Subcutaneous abdominal adipose tissue (tissue), 5 donors: ENCODE measurements at regions not wholly inside any gene's neighbourhood (a gene's known extent, or its start where the extent isn't known, plus 50 kb on each side); places are given as distances from the start of the nearest gene placed in this dataset.
"Not testable (repeated sequence)": the region's sequence is repeated elsewhere in the genome, so short reads cannot be mapped to it uniquely, and the experiment has no call there.

Experiments
- H3K27ac ChIP-seq: one replicate; pipeline ENCODE4 v1.7.0; 2013; ENCODE audit warnings: low read depth, mild to moderate bottlenecking, inconsistent platforms, low read length, moderate library complexity
- H3K27me3 ChIP-seq, 5 donors: one replicate each; pipeline ENCODE4 v1.7.0; 2013; ENCODE audit warnings: low read length in 5 of 5, inconsistent platforms in 1 of 5; ENCODE audit not compliant: control insufficient read depth in 5 of 5, insufficient read depth in 4 of 5
- H3K36me3 ChIP-seq, 5 donors: one replicate each; pipeline ENCODE4 v1.7.0; 2013; ENCODE audit warnings: low read length in 5 of 5; ENCODE audit not compliant: control insufficient read depth in 5 of 5, insufficient read depth in 5 of 5
- H3K4me1 ChIP-seq, 5 donors: one replicate each; pipeline ENCODE4 v1.7.0; 2013; ENCODE audit warnings: low read length in 5 of 5, mild to moderate bottlenecking in 3 of 5, moderate library complexity in 1 of 5; ENCODE audit not compliant: control insufficient read depth in 5 of 5, insufficient read depth in 5 of 5
- H3K4me3 ChIP-seq, 5 donors: one replicate each; pipeline ENCODE4 v1.7.0; 2013; ENCODE audit warnings: low read length in 5 of 5, low read depth in 1 of 5
- H3K9ac ChIP-seq, 5 donors: one replicate each; pipeline ENCODE4 v1.7.0; 2013; ENCODE audit warnings: low read length in 5 of 5, mild to moderate bottlenecking in 4 of 5, moderate library complexity in 3 of 5
- H3K9me3 ChIP-seq, 5 donors: one replicate each; pipeline ENCODE4 v1.7.0; 2013; ENCODE audit warnings: low read length in 5 of 5; ENCODE audit not compliant: control insufficient read depth in 5 of 5
- donor health status: healthy.
- donor health status: healthy.
- donor health status: healthy.
- donor health status: healthy.
- donor health status: healthy.

DNA sequence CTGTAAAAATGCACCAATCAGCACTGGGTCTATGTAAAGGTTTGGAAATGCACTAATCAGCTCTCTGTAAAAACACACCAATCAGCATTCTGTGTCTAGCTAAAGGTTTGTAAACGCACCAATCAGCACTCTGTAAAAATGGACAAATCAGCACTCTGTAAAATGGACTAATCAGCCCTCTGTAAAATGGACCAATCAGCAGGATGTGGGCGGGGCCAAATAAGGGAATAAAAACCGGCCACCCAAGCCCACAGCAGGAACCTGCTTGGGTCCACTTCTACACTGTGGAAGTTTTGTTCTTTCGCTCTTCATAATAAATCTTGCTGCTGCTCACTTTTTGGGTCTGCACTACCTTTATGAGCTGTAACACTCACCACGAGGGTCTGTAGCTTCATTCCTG is 101.0 kb downstream of the SMC2 start:
- H3K9ac ChIP-seq, H3K27ac ChIP-seq, H3K4me1 ChIP-seq, H3K27me3 ChIP-seq, H3K9me3 ChIP-seq, H3K36me3 ChIP-seq, H3K4me3 ChIP-seq: not testable (repeated sequence)

- H3K27me3 ChIP-seq: no peaks in the 10 kb centered on the region
- H3K36me3 ChIP-seq: no peaks in the 10 kb centered on the region
- H3K9me3 ChIP-seq: peaks cover 0 to 4% (median 0%) of the 10 kb centered on the region in 5 donors
- no peak overlapping the region for H3K9ac ChIP-seq
- no peak overlapping the region for H3K27ac ChIP-seq
- no peak overlapping the region for H3K4me3 ChIP-seq
- H3K4me1 ChIP-seq: no peaks in the 10 kb centered on the region
Measured at GRCh38 chr9:104200456-104200994, 106.4 kb downstream of the SMC2 start.

DNA sequence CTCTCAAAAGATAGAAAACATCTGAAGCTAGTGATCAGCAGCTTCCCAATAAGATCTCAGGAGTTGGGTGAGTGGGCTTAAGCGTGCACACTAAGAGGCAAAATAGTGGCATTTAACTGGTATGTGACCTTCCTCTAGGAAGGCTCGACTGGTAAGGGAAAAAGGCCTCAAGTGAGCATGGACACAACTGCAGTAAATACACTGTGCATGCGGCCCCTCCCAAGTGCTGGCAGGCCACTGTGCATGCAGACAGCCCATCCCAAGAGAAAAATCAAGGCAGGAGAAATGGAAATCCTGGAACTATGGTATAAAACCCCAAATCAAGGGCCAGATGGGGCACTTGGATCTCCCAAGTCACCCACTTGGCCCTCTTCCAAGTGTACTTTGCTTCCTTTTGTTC is 112.7 kb downstream of the SMC2 start:
- Histone ChIP-seq H3K4me1 (no peaks in the 10 kb centered on the region), H3K4me3 (no peak overlapping the region), H3K36me3 (no peaks in the 10 kb centered on the region), H3K27ac (no peak overlapping the region), H3K9ac (no peak overlapping the region), H3K27me3 (no peaks in the 10 kb centered on the region), H3K9me3 (no peaks in the 10 kb centered on the region)

DNA sequence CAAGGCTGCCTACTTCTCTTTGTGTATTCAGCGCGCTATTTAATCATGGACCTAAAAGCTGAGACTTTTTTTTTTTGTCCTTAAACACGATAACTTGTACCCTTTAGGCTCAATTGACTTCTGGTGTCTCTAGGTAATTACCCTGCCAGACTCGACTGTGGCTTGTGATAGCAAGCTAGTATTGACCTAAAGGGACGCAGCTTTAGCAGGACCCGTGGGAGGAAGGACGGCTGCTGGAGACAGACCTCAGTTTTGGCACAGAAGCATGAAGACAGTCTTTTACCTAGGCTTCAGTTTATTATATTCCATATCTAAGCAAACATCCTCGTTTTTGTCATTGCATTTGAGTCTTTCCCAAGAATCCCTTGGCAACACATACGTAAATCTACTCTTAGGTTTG is 115.3 kb downstream of the SMC2 start:
- Histone ChIP-seq H3K9me3 (peaks cover 0 to 2% (median 0%) of the 10 kb centered on the region in 5 donors), H3K36me3 (no peaks in the 10 kb centered on the region), H3K9ac (no peak overlapping the region), H3K4me3 (no peak overlapping the region), H3K27ac (no peak overlapping the region), H3K27me3 (no peaks in the 10 kb centered on the region), H3K4me1 (no peaks in the 10 kb centered on the region)

GRCh38 chr9:104227108-104227507 is 133.0 kb downstream of the SMC2 start:
- no peak overlapping the region for H3K9ac ChIP-seq
- H3K27me3 ChIP-seq: no peaks in the 10 kb centered on the region

DNA sequence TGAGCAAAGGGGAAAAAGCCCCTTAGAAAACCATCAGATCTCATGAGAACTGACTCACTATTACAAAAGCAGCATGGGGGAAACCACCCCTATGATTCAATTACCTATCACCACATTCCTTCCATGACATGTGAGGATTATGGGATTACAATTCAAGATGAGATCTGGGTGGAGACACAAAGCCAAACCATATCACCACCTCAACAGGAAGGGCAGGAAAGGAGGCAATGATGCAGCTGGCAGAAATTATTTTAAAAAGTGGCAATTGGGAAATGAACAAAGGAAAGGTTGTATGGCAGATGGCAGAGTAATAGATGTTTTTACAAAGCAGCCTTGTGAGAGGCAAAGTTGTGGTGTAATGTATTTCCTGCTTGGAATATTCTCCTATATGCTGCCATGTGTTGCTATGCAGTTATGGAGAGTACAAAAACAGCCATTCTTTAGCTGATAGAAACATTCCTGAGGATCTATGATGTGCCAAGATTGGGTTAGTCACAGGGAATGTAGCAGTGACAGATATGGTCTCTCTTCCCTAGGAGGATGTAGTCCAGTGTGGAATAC is 138.8 kb downstream of the SMC2 start:
- H3K9ac ChIP-seq: no peak overlapping the region
- H3K4me3 ChIP-seq: no peak overlapping the region
- H3K9me3 ChIP-seq: no peaks in the 10 kb centered on the region
- no peak overlapping the region for H3K27ac ChIP-seq
- no peaks in the 10 kb centered on the region for H3K4me1 ChIP-seq
- no peaks in the 10 kb centered on the region for H3K36me3 ChIP-seq
- H3K27me3 ChIP-seq: no peaks in the 10 kb centered on the region

More at GRCh38 chr9:104227108-104227507, 133.0 kb downstream of the SMC2 start:
- Histone ChIP-seq H3K9me3 (no peaks in the 10 kb centered on the region), H3K27ac (no peak overlapping the region), H3K4me1 (no peaks in the 10 kb centered on the region), H3K4me3 (no peak overlapping the region), H3K36me3 (no peaks in the 10 kb centered on the region)

DNA sequence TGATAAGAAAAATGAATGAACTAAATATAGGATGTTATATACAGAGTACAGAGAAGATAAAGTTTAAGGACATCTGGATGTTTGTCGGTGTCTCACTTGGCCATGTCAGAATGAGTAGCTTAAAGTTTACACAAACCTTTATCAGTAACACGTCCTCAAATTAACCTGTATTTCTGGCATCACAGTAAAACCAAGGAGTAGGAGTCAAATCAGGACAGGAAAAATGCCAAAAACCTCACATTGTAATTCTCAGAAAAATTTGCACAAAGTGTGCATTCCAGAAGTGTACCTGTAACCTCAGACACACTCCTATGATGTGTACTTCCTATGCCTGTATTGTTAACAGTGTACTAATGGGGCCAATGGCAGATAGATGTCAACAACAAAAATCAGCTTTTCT is 139.3 kb downstream of the SMC2 start:
- Histone ChIP-seq H3K9me3 (no peaks in the 10 kb centered on the region), H3K4me3 (no peak overlapping the region), H3K9ac (no peak overlapping the region), H3K36me3 (no peaks in the 10 kb centered on the region), H3K27me3 (no peaks in the 10 kb centered on the region), H3K4me1 (no peaks in the 10 kb centered on the region), H3K27ac (no peak overlapping the region)

- H3K27ac ChIP-seq, H3K9me3 ChIP-seq, H3K9ac ChIP-seq, H3K4me1 ChIP-seq, H3K4me3 ChIP-seq, H3K36me3 ChIP-seq, H3K27me3 ChIP-seq: not testable (repeated sequence)
Measured at GRCh38 chr9:104234632-104235337, 140.7 kb downstream of the SMC2 start.

DNA sequence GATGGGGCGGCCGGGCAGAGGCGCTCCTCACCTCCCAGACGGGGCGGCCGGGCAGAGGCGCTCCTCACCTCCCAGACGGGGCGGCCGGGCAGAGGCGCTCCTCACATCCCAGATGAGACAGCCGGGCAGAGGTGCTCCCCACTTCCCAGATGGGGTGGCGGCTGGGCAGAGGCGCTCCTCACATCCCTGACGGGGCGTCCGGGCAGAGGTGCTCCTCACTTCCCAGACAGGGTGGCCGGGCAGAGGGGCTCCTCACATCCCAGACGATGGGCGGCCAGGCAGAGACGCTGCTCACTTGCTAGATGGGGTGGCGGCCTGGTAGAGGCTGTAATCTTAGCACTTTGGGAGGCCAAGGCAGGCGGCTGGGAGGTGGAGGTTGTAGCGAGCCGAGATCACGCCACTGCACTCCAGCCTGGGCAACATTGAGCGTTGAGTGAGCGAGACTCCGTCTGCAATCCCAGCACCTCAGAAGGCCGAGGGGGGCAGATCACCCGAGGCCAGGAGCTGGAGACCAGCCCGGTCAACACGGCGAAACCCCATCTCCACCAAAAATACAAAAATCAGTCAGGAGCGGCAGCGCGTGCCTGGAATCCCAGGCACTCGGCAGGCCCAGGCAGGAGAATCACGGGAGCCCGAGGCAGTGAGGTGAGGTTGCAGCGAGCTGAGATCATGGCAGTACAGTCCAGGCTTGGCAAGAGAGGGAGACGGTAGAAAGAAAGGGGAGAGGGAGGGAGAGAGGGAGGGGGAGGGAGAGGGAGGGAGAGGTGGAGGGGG is 141.4 kb downstream of the SMC2 start:
- not testable (repeated sequence) for H3K4me1 ChIP-seq, H3K4me3 ChIP-seq, H3K27me3 ChIP-seq, H3K9ac ChIP-seq, H3K27ac ChIP-seq, H3K36me3 ChIP-seq, H3K9me3 ChIP-seq

DNA sequence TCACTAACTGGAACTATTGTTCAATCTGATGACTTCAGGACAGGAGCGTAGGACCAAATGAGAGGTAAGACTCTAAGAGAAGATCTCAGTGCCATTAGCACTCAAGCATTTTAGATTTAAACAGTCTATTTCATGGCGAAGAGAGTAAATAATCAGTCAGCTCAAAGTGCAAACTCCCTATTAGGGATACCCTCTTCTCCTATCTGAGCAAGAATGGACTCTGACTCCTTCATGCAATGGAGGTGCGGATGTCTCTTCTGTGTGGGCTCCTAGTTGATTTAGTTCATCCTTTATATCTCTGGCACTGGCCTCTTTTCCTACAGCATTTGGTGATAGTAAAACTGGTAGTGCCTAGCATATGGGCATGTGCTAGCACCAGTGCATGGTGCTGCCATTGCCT is 144.6 kb downstream of the SMC2 start:
- Histone ChIP-seq H3K4me1 (no peaks in the 10 kb centered on the region), H3K36me3 (no peaks in the 10 kb centered on the region), H3K9ac (no peak overlapping the region), H3K27ac (no peak overlapping the region), H3K9me3 (peaks cover 0 to 4% (median 0%) of the 10 kb centered on the region in 5 donors), H3K4me3 (no peak overlapping the region), H3K27me3 (no peaks in the 10 kb centered on the region)
